ENCODE measurements at regions not wholly inside any gene's neighbourhood (a gene's known extent, or its start where the extent isn't known, plus 50 kb on each side); places are given as distances from the start of the nearest gene placed in this dataset.

DNA sequence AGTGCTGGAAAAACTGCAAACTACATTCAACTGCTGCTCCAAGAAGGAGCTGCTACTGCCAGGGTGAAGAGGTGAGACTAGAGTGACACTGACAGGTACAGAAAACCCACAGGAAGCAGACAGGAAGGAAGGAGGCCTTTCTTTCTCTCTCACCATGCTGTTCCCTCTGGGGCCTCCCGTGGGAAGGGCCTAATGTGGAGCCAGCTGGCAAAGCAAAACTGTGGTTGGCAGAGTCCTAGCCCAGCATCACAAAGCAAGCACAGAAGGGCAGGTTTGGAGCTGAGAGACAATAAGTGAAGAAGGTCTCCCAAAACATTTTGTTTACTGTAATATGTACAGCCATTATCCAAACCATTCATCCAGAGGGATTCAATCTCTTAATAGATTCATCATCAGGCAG lies 122.5 kb upstream of the MAX start:
- no peaks in the 10 kb centered on the region for H3K27me3 ChIP-seq (ENCODE audit: control insufficient read depth, insufficient read depth, low read length)
- no peak overlapping the region for H3K27ac ChIP-seq (ENCODE audit: low read length)
- no peak for ATAC-seq
- H3K9me3 ChIP-seq (ENCODE audit: control insufficient read depth, insufficient read depth, low read depth, low read length): no peaks in the 10 kb centered on the region
- no peaks in the 10 kb centered on the region for H3K36me3 ChIP-seq (ENCODE audit: control insufficient read depth, insufficient read depth, low read length)
- no TSS peak for BruUV-seq (replicated peaks)
- in situ Hi-C loops (cut with HindIII; ENCODE audit: low pct_unique_long_range_greater_than_20kb, low sequenced_read_pairs): no loop called here
- DNase-seq (ENCODE audit: low read depth, low spot score): no peak
- CTCF ChIA-PET: interaction anchor here (0.8 kb wide), 1 partner anchor 131 kb away, joined by 3 read pairs; no protein-coding TSS in a partner anchor
- POLR2A ChIA-PET: no interaction called here
- intact Hi-C loops (cut with micrococcal nuclease; ENCODE audit: unreplicated experiment): no loop called here
- no peaks in the 10 kb centered on the region for H3K4me1 ChIP-seq (ENCODE audit: control insufficient read depth, insufficient read depth, low read length)
- TF ChIP-seq POLR2AphosphoS5 (IDR thresholded peaks at IDR 0.05; ENCODE audit: low read depth, low read length): no peak
- no peak for TF ChIP-seq SIN3A (IDR thresholded peaks at IDR 0.05; ENCODE audit: borderline replicate concordance, insufficient read depth, low read depth, low read length)
- no peak for TF ChIP-seq TCF7L2 (IDR thresholded peaks at IDR 0.05; ENCODE audit: low read depth, low read length)
- TF ChIP-seq REST (IDR thresholded peaks at IDR 0.05; ENCODE audit: insufficient read depth in 1 of 2, low read depth in 2 of 2, low read length in 1 of 2): no peak
- no peak for TF ChIP-seq CTCF (IDR thresholded peaks at IDR 0.05)
- H3K4me3 ChIP-seq (ENCODE audit: low read depth in 2 of 2, low read length in 2 of 2): no peak overlapping the region

DNA sequence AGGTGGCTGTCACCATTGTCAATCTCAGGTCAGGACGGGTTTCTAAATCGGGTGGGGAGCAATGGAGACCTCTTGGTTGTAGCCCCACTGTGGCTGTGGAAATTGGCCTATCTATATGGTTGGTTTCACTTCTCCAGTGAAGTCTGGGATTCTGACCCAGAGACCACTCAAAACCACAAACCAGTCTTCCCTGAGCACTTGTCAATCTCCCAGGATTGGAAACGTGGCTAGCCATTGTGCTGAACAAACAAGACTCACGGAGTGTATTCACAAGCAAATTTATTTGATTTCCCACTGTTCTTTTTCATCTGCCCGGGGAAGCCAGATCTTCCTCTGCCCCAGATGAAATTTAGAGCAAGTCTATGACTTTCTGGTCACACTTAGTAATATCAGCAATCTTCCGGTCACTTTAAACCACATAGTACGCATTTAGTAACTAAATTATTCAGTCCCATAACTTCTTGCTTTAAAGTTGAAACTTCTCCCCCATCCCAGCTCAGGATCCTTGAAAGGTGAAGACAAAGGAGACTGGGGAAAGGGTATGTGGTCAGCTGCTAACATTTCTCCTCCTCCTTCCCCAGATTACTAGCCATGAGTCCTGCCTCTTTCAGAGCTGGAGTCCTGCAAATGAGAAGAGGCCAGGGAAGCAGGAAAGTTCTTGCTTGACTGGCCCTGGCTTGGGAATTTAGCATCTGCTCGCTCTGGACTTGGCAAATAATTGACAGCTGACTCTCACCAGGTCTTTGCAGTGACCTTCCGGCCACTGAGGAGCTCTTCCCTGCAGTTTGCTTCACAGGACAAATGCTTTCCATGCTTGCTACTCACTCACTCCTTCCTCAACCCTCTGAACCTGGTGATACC lies 123.2 kb upstream of the MAX start:
- no peak for TF ChIP-seq SIN3A (IDR thresholded peaks at IDR 0.05; ENCODE audit: borderline replicate concordance, insufficient read depth, low read depth, low read length)
- no peak for TF ChIP-seq CTCF (IDR thresholded peaks at IDR 0.05)
- ChIA-PET CTCF (no interaction called here), POLR2A (no interaction called here)
- no peak for ATAC-seq
- no peaks in the 10 kb centered on the region for H3K27me3 ChIP-seq (ENCODE audit: control insufficient read depth, insufficient read depth, low read length)
- no peak for DNase-seq (ENCODE audit: low read depth, low spot score)
- no peak overlapping the region for H3K4me3 ChIP-seq (ENCODE audit: low read depth in 2 of 2, low read length in 2 of 2)
- BruUV-seq (replicated peaks): no TSS peak
- intact Hi-C loops (cut with micrococcal nuclease; ENCODE audit: unreplicated experiment) (no loop called here), in situ Hi-C loops (cut with HindIII; ENCODE audit: low pct_unique_long_range_greater_than_20kb, low sequenced_read_pairs) (no loop called here)
- no peaks in the 10 kb centered on the region for H3K9me3 ChIP-seq (ENCODE audit: control insufficient read depth, insufficient read depth, low read depth, low read length)
- peaks cover 4% of the 10 kb centered on the region; the same call in 1 of the 2 replicates for H3K4me1 ChIP-seq (ENCODE audit: control insufficient read depth, insufficient read depth, low read length)
- no peak overlapping the region for H3K27ac ChIP-seq (ENCODE audit: low read length)
- no peaks in the 10 kb centered on the region for H3K36me3 ChIP-seq (ENCODE audit: control insufficient read depth, insufficient read depth, low read length)

All from Panc1 (cell line).